Panc1 (cell line): ENCODE measurements at regions not wholly inside any gene's neighbourhood (a gene's known extent, or its start where the extent isn't known, plus 50 kb on each side); places are given as distances from the start of the nearest gene placed in this dataset.

Source experiments
- ATAC-seq: fragments of 200-7000 bp; cut with Tn5 transposase; 2 replicates; pipeline ENCODE4 v1.9.1; 2020; ENCODE audit warnings: mild to moderate bottlenecking, moderate library complexity
- BruUV-seq: library from RNA; stranded (reverse); fragments of 400-500 nt; replicated peaks from 2 replicates; lab custom pipeline; 2021; lab: Mats Ljungman, UMichigan
- CTCF ChIA-PET: fragments of 300-600 bp; sonication (Branson Sonifier 250); formaldehyde crosslinking; loops from one replicate; lab custom pipeline; 2022; ENCODE audit warnings: antibody characterized with exemption; lab: Charles Lee
- POLR2A ChIA-PET: fragments of 300-600 bp; sonication (Branson Sonifier 250); formaldehyde crosslinking; loops from one replicate; lab custom pipeline; 2022; ENCODE audit warnings: antibody characterized with exemption; lab: Charles Lee
- DNase-seq: peaks from one replicate; pipeline ENCODE4 v3.0.0-alpha.2; 2010; ENCODE audit warnings: low read depth, low spot score
- H3K27ac ChIP-seq: 2 replicates; pipeline ENCODE4 v1.5.1; 2011; ENCODE audit warnings: mild to moderate bottlenecking, low read length, inconsistent platforms
- H3K27me3 ChIP-seq: fragments of 200-500 bp; sonication (Bioruptor generic); 2 replicates; pipeline ENCODE4 v1.6.0; 2014; ENCODE audit warnings: low read length, inconsistent platforms; ENCODE audit not compliant: control insufficient read depth, insufficient read depth
- H3K36me3 ChIP-seq: fragments of 200-500 bp; sonication (Bioruptor generic); 2 replicates; pipeline ENCODE4 v1.5.1; 2014; ENCODE audit warnings: inconsistent platforms, mild to moderate bottlenecking, low read length, moderate library complexity; ENCODE audit not compliant: control insufficient read depth, insufficient read depth
- H3K4me1 ChIP-seq: 2 replicates; pipeline ENCODE4 v1.5.1; 2011; ENCODE audit warnings: inconsistent platforms, mild to moderate bottlenecking, low read length, moderate library complexity; ENCODE audit not compliant: control insufficient read depth, insufficient read depth
- H3K4me3 ChIP-seq, 2 experiments: 2 replicates each; pipeline ENCODE4 v1.5.1; 2011 to 2012; ENCODE audit warnings: low read depth in 2 of 2, low read length in 2 of 2, mild to moderate bottlenecking in 2 of 2, inconsistent platforms in 1 of 2, moderate library complexity in 1 of 2
- H3K9me3 ChIP-seq: fragments of 200-500 bp; sonication (Bioruptor generic); 2 replicates; pipeline ENCODE4 v1.5.1; 2014; ENCODE audit warnings: low read depth, mild to moderate bottlenecking, inconsistent platforms, low read length, moderate library complexity; ENCODE audit not compliant: control insufficient read depth, insufficient read depth
- CTCF ChIP-seq: fragments of 450-650 bp; IDR thresholded peaks from 2 replicates; pipeline ENCODE4 v1.5.1; 2017; ENCODE audit warnings: mild to moderate bottlenecking
- POLR2AphosphoS5 ChIP-seq: IDR thresholded peaks from 2 replicates; pipeline ENCODE4 v1.6.1; 2012; ENCODE audit warnings: mild to moderate bottlenecking, low read depth, low read length, moderate library complexity
- REST ChIP-seq, 2 experiments: IDR thresholded peaks; 2 replicates each; pipeline ENCODE4 v1.6.1; 2011 to 2012; ENCODE audit warnings: low read depth in 2 of 2, control low read depth in 1 of 2, low read length in 1 of 2, mild to moderate bottlenecking in 1 of 2, moderate library complexity in 1 of 2; ENCODE audit not compliant: insufficient read depth in 1 of 2
- SIN3A ChIP-seq: IDR thresholded peaks from 2 replicates; pipeline ENCODE4 v1.6.1; 2012; ENCODE audit warnings: low read depth, mild to moderate bottlenecking, low read length, moderate library complexity, borderline replicate concordance; ENCODE audit not compliant: insufficient read depth
- TCF7L2 ChIP-seq: IDR thresholded peaks from 2 replicates; pipeline ENCODE4 v1.6.1; 2011; ENCODE audit warnings: mild to moderate bottlenecking, low read depth, low read length, inconsistent platforms
- in situ Hi-C: cut with HindIII; loops from 2 replicates; pipeline ENCODE4 v1.10.0; 2016; ENCODE audit warnings: low sequenced_read_pairs, low pct_unique_long_range_greater_than_20kb
- intact Hi-C: fragments of 100-400 bp; cut with micrococcal nuclease; formaldehyde crosslinking; loops from one replicate; pipeline ENCODE4 v1.10.0; 2022; ENCODE audit not compliant: unreplicated experiment

- Histone ChIP-seq H3K27me3 (no peaks in the 10 kb centered on the region), H3K4me3 (no peak overlapping the region), H3K9me3 (no peaks in the 10 kb centered on the region), H3K27ac (no peak overlapping the region), H3K36me3 (no peaks in the 10 kb centered on the region), H3K4me1 (no peaks in the 10 kb centered on the region)
- intact Hi-C loops (no loop called here), in situ Hi-C loops (no loop called here)
- no peak for ATAC-seq
- TF ChIP-seq CTCF = no peak
- DNase-seq = no peak
- BruUV-seq = no TSS peak
- ChIA-PET CTCF (no interaction called here), POLR2A (no interaction called here)
Measured at GRCh38 chr1:166703726-166704462, 135.4 kb upstream of the POGK start.

- ChIA-PET CTCF (no interaction called here), POLR2A (no interaction called here)
- in situ Hi-C loops (no loop called here), intact Hi-C loops (no loop called here)
- no TSS peak for BruUV-seq
- ATAC-seq (no peak), DNase-seq (no peak)
- no peak overlapping the region for H3K27ac ChIP-seq
- no peak for TF ChIP-seq SIN3A
- no peak for TF ChIP-seq CTCF
- no peak for TF ChIP-seq POLR2AphosphoS5
- no peak for TF ChIP-seq REST (IDR thresholded peaks at IDR 0.05; ENCODE audit: insufficient read depth in 1 of 2, low read depth in 2 of 2, low read length in 1 of 2)
- no peak for TF ChIP-seq TCF7L2
- no peaks in the 10 kb centered on the region for H3K4me1 ChIP-seq
- H3K9me3 ChIP-seq = no peaks in the 10 kb centered on the region
- H3K27me3 ChIP-seq = no peaks in the 10 kb centered on the region
- no peak overlapping the region for H3K4me3 ChIP-seq
- no peaks in the 10 kb centered on the region for H3K36me3 ChIP-seq
Measured at GRCh38 chr1:166705376-166706289, 133.6 kb upstream of the POGK start.
